SK-N-SH treated with all-trans-retinoic acid at 6 μM for 48 hours (cell line): ENCODE measurements at regions not wholly inside any gene's neighbourhood (a gene's known extent, or its start where the extent isn't known, plus 50 kb on each side); places are given as distances from the start of the nearest gene placed in this dataset.

ENCODE experiments used
- ATAC-seq: fragments of 200-7000 bp; cut with Tn5 transposase; 3 replicates; pipeline ENCODE4 v1.9.1; 2020; ENCODE audit warnings: mild to moderate bottlenecking, moderate library complexity
- ARNTL ChIP-seq: fragments of 450-650 bp; formaldehyde crosslinking; IDR thresholded peaks from 2 replicates; pipeline ENCODE4 v1.5.0; 2020; ENCODE audit warnings: low read depth, mild to moderate bottlenecking, moderate library complexity, borderline replicate concordance
- BACH2 ChIP-seq: fragments of 250-450 bp; sonication (Bioruptor Pico); IDR thresholded peaks from 2 replicates; pipeline ENCODE4 v1.9.0; 2021; ENCODE audit warnings: mild to moderate bottlenecking, borderline replicate concordance
- CREB5 ChIP-seq: fragments of 250-450 bp; sonication (Bioruptor Pico); IDR thresholded peaks from 2 replicates; pipeline ENCODE4 v1.5.1; 2020; ENCODE audit warnings: low read depth, mild to moderate bottlenecking, moderate library complexity
- CSDC2 ChIP-seq: fragments of 250-450 bp; sonication (Bioruptor Pico); IDR thresholded peaks from 2 replicates; pipeline ENCODE4 v1.5.0; 2020; ENCODE audit warnings: mild to moderate bottlenecking, moderate library complexity
- ESRRG ChIP-seq: fragments of 250-450 bp; sonication (Bioruptor Pico); IDR thresholded peaks from 2 replicates; pipeline ENCODE4 v1.6.1; 2021; ENCODE audit warnings: mild to moderate bottlenecking
- GLIS3 ChIP-seq: fragments of 250-450 bp; sonication (Bioruptor Pico); IDR thresholded peaks from 2 replicates; pipeline ENCODE4 v1.5.0; 2020; ENCODE audit warnings: mild to moderate bottlenecking, moderate library complexity
- ISL1 ChIP-seq: fragments of 250-450 bp; sonication (Bioruptor Pico); IDR thresholded peaks from 2 replicates; pipeline ENCODE4 v2.1.2; 2022; ENCODE audit warnings: mild to moderate bottlenecking, moderate library complexity
- OSR1 ChIP-seq: fragments of 250-450 bp; sonication (Bioruptor Pico); IDR thresholded peaks from 2 replicates; pipeline ENCODE4 v1.8.0; 2022; ENCODE audit warnings: moderate library complexity, mild to moderate bottlenecking, inconsistent platforms
- PATZ1 ChIP-seq: fragments of 250-450 bp; sonication (Bioruptor Pico); IDR thresholded peaks from 2 replicates; pipeline ENCODE4 v1.8.0; 2020; ENCODE audit warnings: mild to moderate bottlenecking, moderate library complexity, borderline replicate concordance
- POU6F1 ChIP-seq: fragments of 250-450 bp; sonication (Bioruptor Pico); IDR thresholded peaks from 2 replicates; pipeline ENCODE4 v1.8.0; 2021; ENCODE audit warnings: low read depth, mild to moderate bottlenecking, moderate library complexity, borderline replicate concordance
- PPARA ChIP-seq: fragments of 250-450 bp; sonication (Bioruptor Pico); IDR thresholded peaks from 2 replicates; pipeline ENCODE4 v1.5.0; 2020; ENCODE audit warnings: mild to moderate bottlenecking, borderline replicate concordance
- RARB ChIP-seq: fragments of 250-450 bp; sonication (Bioruptor Pico); IDR thresholded peaks from 2 replicates; pipeline ENCODE4 v1.8.0; 2021; ENCODE audit warnings: mild to moderate bottlenecking, moderate library complexity
- SNAI2 ChIP-seq: fragments of 250-450 bp; sonication (Bioruptor Pico); IDR thresholded peaks from 2 replicates; pipeline ENCODE4 v1.5.0; 2020; ENCODE audit warnings: mild to moderate bottlenecking, moderate library complexity
- TCF4 ChIP-seq: fragments of 250-450 bp; sonication (Bioruptor Pico); IDR thresholded peaks from 2 replicates; pipeline ENCODE4 v1.8.0; 2021; ENCODE audit warnings: mild to moderate bottlenecking, moderate library complexity, borderline replicate concordance
- TOX ChIP-seq: fragments of 250-450 bp; sonication (Bioruptor Pico); IDR thresholded peaks from 2 replicates; pipeline ENCODE4 v1.8.0; 2021; ENCODE audit warnings: mild to moderate bottlenecking, moderate library complexity, borderline replicate concordance
- ZC3H10 ChIP-seq: fragments of 250-450 bp; sonication (Bioruptor Pico); IDR thresholded peaks from 2 replicates; pipeline ENCODE4 v1.5.1; 2021; ENCODE audit warnings: mild to moderate bottlenecking, moderate library complexity
- ZFP3 ChIP-seq: fragments of 250-450 bp; sonication (Bioruptor Pico); IDR thresholded peaks from 2 replicates; pipeline ENCODE4 v1.5.0; 2020; ENCODE audit warnings: mild to moderate bottlenecking, moderate library complexity
- ZFP30 ChIP-seq: fragments of 450-650 bp; formaldehyde crosslinking; IDR thresholded peaks from 2 replicates; pipeline ENCODE4 v1.5.0; 2022; ENCODE audit warnings: mild to moderate bottlenecking, moderate library complexity
- ZNF565 ChIP-seq: fragments of 450-650 bp; formaldehyde crosslinking; conservative IDR thresholded peaks from 2 replicates; pipeline ENCODE4 v1.5.0; 2020; ENCODE audit warnings: low read depth, mild to moderate bottlenecking, moderate library complexity
- ZNF70 ChIP-seq: fragments of 450-650 bp; formaldehyde crosslinking; IDR thresholded peaks from 2 replicates; pipeline ENCODE4 v1.5.0; 2020; ENCODE audit warnings: mild to moderate bottlenecking, moderate library complexity
- ZNF8 ChIP-seq: fragments of 450-650 bp; formaldehyde crosslinking; IDR thresholded peaks from 2 replicates; pipeline ENCODE4 v1.5.0; 2020; ENCODE audit warnings: mild to moderate bottlenecking, moderate library complexity
- TF ChIP-seq, protein P1 (sequence below): fragments of 250-450 bp; sonication (Bioruptor Pico); IDR thresholded peaks from 2 replicates; pipeline ENCODE4 v1.5.1; 2021; ENCODE audit warnings: mild to moderate bottlenecking, moderate library complexity
- TF ChIP-seq, protein P2 (sequence below): fragments of 250-450 bp; sonication (Bioruptor Pico); IDR thresholded peaks from 2 replicates; pipeline ENCODE4 v1.5.0; 2020; ENCODE audit warnings: mild to moderate bottlenecking, moderate library complexity

DNA sequence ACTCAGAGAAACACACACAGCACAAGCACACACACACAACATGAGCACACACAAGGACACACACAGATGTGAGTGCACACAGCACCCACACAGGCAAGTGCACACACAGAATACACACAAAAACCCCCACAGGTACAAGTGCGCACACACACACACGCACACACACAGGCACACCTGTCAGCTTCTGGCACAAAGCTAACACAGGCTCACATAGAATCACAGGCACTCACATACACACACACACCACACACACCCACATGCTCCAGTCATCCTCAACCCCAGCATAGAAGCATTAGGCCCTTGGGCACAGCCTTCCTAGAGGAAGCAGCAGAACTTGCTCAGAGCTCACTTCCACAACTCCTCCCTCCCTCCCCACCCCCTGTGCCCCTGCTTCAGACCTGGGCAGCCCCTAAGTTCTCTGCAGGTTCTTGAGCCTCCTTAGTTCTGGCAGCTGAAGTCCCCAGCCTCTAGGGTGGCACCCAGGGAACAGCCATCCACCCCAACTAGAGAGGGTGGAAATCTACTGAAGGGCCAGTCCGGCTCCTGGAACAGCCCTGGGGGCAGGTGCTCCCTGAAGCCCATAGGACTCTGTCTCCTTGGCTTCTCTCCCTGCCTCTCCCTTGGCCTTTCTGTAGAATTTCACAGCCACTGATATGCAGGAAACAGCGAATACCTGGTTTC, 129.9 kb upstream of the VSTM2B start:
- ATAC-seq = no peak
- TF ChIP-seq ZNF8 (no peak), POU6F1 (CRISPR knock-in tag) (no peak), TCF4 (no peak), ZFP30 (CRISPR knock-in tag) (no peak), ZFP3 (no peak), ZC3H10 (no peak), PPARA (CRISPR knock-in tag) (no peak), OSR1 (no peak), ISL1 (CRISPR knock-in tag) (no peak), TOX (no peak), ARNTL (no peak), ZNF70 (CRISPR knock-in tag) (no peak), PATZ1 (CRISPR knock-in tag) (no peak), CREB5 (no peak), GLIS3 (CRISPR knock-in tag) (no peak), ZNF565 (no peak), ESRRG (CRISPR knock-in tag) (no peak)
- TF ChIP-seq, protein P1, sequence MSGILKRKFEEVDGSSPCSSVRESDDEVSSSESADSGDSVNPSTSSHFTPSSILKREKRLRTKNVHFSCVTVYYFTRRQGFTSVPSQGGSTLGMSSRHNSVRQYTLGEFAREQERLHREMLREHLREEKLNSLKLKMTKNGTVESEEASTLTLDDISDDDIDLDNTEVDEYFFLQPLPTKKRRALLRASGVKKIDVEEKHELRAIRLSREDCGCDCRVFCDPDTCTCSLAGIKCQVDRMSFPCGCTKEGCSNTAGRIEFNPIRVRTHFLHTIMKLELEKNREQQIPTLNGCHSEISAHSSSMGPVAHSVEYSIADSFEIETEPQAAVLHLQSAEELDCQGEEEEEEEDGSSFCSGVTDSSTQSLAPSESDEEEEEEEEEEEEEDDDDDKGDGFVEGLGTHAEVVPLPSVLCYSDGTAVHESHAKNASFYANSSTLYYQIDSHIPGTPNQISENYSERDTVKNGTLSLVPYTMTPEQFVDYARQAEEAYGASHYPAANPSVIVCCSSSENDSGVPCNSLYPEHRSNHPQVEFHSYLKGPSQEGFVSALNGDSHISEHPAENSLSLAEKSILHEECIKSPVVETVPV (CRISPR knock-in tag) = no peak

GRCh38 chr19:29396925-29397324, 128.9 kb upstream of the VSTM2B start:
- TF ChIP-seq, protein P2, sequence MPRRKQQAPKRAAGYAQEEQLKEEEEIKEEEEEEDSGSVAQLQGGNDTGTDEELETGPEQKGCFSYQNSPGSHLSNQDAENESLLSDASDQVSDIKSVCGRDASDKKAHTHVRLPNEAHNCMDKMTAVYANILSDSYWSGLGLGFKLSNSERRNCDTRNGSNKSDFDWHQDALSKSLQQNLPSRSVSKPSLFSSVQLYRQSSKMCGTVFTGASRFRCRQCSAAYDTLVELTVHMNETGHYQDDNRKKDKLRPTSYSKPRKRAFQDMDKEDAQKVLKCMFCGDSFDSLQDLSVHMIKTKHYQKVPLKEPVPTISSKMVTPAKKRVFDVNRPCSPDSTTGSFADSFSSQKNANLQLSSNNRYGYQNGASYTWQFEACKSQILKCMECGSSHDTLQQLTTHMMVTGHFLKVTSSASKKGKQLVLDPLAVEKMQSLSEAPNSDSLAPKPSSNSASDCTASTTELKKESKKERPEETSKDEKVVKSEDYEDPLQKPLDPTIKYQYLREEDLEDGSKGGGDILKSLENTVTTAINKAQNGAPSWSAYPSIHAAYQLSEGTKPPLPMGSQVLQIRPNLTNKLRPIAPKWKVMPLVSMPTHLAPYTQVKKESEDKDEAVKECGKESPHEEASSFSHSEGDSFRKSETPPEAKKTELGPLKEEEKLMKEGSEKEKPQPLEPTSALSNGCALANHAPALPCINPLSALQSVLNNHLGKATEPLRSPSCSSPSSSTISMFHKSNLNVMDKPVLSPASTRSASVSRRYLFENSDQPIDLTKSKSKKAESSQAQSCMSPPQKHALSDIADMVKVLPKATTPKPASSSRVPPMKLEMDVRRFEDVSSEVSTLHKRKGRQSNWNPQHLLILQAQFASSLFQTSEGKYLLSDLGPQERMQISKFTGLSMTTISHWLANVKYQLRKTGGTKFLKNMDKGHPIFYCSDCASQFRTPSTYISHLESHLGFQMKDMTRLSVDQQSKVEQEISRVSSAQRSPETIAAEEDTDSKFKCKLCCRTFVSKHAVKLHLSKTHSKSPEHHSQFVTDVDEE (CRISPR knock-in tag) = no peak
- TF ChIP-seq TOX (no peak), ZNF565 (no peak), ZFP3 (no peak), ZFP30 (CRISPR knock-in tag) (no peak), SNAI2 (CRISPR knock-in tag) (no peak), CSDC2 (CRISPR knock-in tag) (no peak), RARB (CRISPR knock-in tag) (no peak), CREB5 (no peak), TCF4 (no peak), BACH2 (CRISPR knock-in tag) (no peak), ZC3H10 (no peak), ZNF70 (CRISPR knock-in tag) (no peak), ARNTL (no peak), ISL1 (CRISPR knock-in tag) (no peak)
- TF ChIP-seq, protein P1 (CRISPR knock-in tag) = no peak
- no peak for ATAC-seq
